Endothelial cell of umbilical vein (primary cell): ENCODE measurements at regions not wholly inside any gene's neighbourhood (a gene's known extent, or its start where the extent isn't known, plus 50 kb on each side); places are given as distances from the start of the nearest gene placed in this dataset.

ENCODE experiments used
- BruUV-seq: library from RNA; stranded (reverse); fragments of 400-500 nt; replicated peaks from 2 replicates; lab custom pipeline; 2021; lab: Mats Ljungman, UMichigan
- CTCF ChIA-PET: fragments of 300-600, 350-600 bp; sonication (Branson Sonifier 250); formaldehyde crosslinking; loops from one replicate; lab custom pipeline; 2021; ENCODE audit warnings: antibody characterized with exemption, inconsistent platforms; lab: Charles Lee
- POLR2A ChIA-PET: fragments of 300-600, 350-600 bp; sonication (Branson Sonifier 250); formaldehyde crosslinking; loops from one replicate; lab custom pipeline; 2021; ENCODE audit warnings: antibody characterized with exemption, inconsistent platforms; lab: Charles Lee
- DNase-seq: peaks from one replicate; pipeline ENCODE4 v3.0.0-alpha.2; 2011; ENCODE audit warnings: low read depth, low spot score
- FAIRE-seq: peaks from 2 replicates; lab custom pipeline; 2011; peaks lifted over from hg19 to GRCh38; lab: Jason Lieb, UNC
- H2AFZ ChIP-seq: 2 replicates; pipeline ENCODE4 v1.6.0; 2012; ENCODE audit warnings: low read depth, low read length, control low read depth, inconsistent platforms
- H3K27ac ChIP-seq: 2 replicates; pipeline ENCODE4 v1.5.1; 2011; ENCODE audit warnings: low read depth, mild to moderate bottlenecking, control low read depth, low read length, moderate library complexity; ENCODE audit not compliant: insufficient read depth
- H3K27me3 ChIP-seq, 2 experiments: 2 replicates each; pipeline versions ENCODE4 v1.6.0 to v1.6.1; 2011; ENCODE audit warnings: low read length in 2 of 2, mixed read lengths in 1 of 2; ENCODE audit not compliant: control insufficient read depth in 2 of 2, insufficient read depth in 2 of 2
- H3K36me3 ChIP-seq, 2 experiments: 2 replicates in 1 of 2; 3 replicates in 1 of 2; pipeline ENCODE4 v1.5.1; 2011; ENCODE audit warnings: low read length in 2 of 2, mild to moderate bottlenecking in 1 of 2, moderate library complexity in 1 of 2; ENCODE audit not compliant: control insufficient read depth in 2 of 2, insufficient read depth in 2 of 2; ENCODE audit errors: extremely low read depth in 1 of 2
- H3K4me1 ChIP-seq: 3 replicates; pipeline ENCODE4 v1.5.1; 2011; ENCODE audit warnings: mild to moderate bottlenecking, low read length; ENCODE audit not compliant: control insufficient read depth, insufficient read depth; ENCODE audit errors: extremely low read depth
- H3K4me2 ChIP-seq: 2 replicates; pipeline ENCODE4 v1.6.1; 2011; ENCODE audit warnings: low read length, control low read depth, mixed read lengths; ENCODE audit not compliant: insufficient read depth
- H3K4me3 ChIP-seq, 3 experiments: fragments of 200-600 bp in 1 of 3; sonication (generic), shearing (Covaris generic) in 1 of 3; replicated peaks in 1 of 3; 2 replicates each; pipeline ENCODE4 v1.5.1; 2011 to 2016; ENCODE audit warnings: control low read depth in 3 of 3, low read length in 3 of 3, mild to moderate bottlenecking in 2 of 3, inconsistent platforms in 1 of 3, low read depth in 1 of 3, moderate library complexity in 1 of 3; ENCODE audit not compliant: insufficient read depth in 1 of 3
- H3K79me2 ChIP-seq: 2 replicates; pipeline ENCODE4 v1.6.0; 2012; ENCODE audit warnings: low read length, inconsistent platforms; ENCODE audit not compliant: control insufficient read depth, insufficient read depth
- H3K9ac ChIP-seq: replicated peaks from 2 replicates; pipeline ENCODE3; 2011; ENCODE audit warnings: low read length, control low read depth; ENCODE audit not compliant: insufficient read depth; ENCODE audit errors: extremely low read depth
- H3K9me1 ChIP-seq: replicated peaks from 3 replicates; pipeline ENCODE4 v1.6.0; 2011; ENCODE audit warnings: mild to moderate bottlenecking, low read length; ENCODE audit not compliant: control insufficient read depth, insufficient read depth; ENCODE audit errors: extremely low read depth
- H3K9me3 ChIP-seq: replicated peaks from 2 replicates; pipeline ENCODE4 v1.5.1; 2012; ENCODE audit warnings: low read length, inconsistent platforms; ENCODE audit not compliant: control insufficient read depth, insufficient read depth
- H4K20me1 ChIP-seq: replicated peaks from 2 replicates; pipeline ENCODE3; 2011; ENCODE audit warnings: mild to moderate bottlenecking, low read length; ENCODE audit not compliant: control insufficient read depth, insufficient read depth; ENCODE audit errors: extremely low read depth
- CTCF ChIP-seq, 2 donors: IDR thresholded peaks; 1 replicate in 1 of 2; 2 replicates in 1 of 2; pipeline ENCODE4 v1.5.1; 2011; ENCODE audit warnings: low read length in 2 of 2, mild to moderate bottlenecking in 2 of 2, moderate library complexity in 2 of 2, control low read depth in 1 of 2, inconsistent platforms in 1 of 2, low read depth in 1 of 2; ENCODE audit not compliant: insufficient read depth in 1 of 2; ENCODE audit errors: extremely low read depth in 1 of 2
- FOS ChIP-seq: IDR thresholded peaks from 2 replicates; pipeline ENCODE4 v1.6.1; 2011; ENCODE audit warnings: mild to moderate bottlenecking, low read length, moderate library complexity, borderline replicate concordance; ENCODE audit not compliant: insufficient read depth
- GATA2 ChIP-seq: IDR thresholded peaks from 2 replicates; pipeline ENCODE4 v1.7.0; 2011; ENCODE audit warnings: low read depth, mild to moderate bottlenecking, moderate library complexity, mixed read lengths, low read length; ENCODE audit not compliant: insufficient read length, insufficient read depth
- MAX ChIP-seq: IDR thresholded peaks from 2 replicates; pipeline ENCODE4 v1.6.1; 2011; ENCODE audit not compliant: insufficient read depth, insufficient read length
- MYC ChIP-seq: IDR thresholded peaks from one replicate; pipeline ENCODE4 v1.6.1; 2011; ENCODE audit warnings: mild to moderate bottlenecking, low read depth, low read length
- POLR2AphosphoS5 ChIP-seq: IDR thresholded peaks from 2 replicates; pipeline ENCODE4 v1.6.1; 2012; ENCODE audit warnings: low read depth, mild to moderate bottlenecking, control low read depth, low read length, moderate library complexity; ENCODE audit not compliant: insufficient read depth
- dilution Hi-C: fragments of 300-500 bp; cut with MboI; formaldehyde crosslinking; loops from one replicate; pipeline ENCODE4 v1.15.0; 2019; ENCODE audit warnings: low sequenced_read_pairs; ENCODE audit not compliant: extremely low pct_ligation_motif_present
- intact Hi-C: fragments of 100-400 bp; cut with micrococcal nuclease; formaldehyde crosslinking; loops from one replicate; pipeline ENCODE4 v1.10.0; 2022

GRCh38 chr12:118706437-118706836 lies 274.9 kb upstream of the SRRM4 start:
- FAIRE-seq = no peak

More at GRCh38 chr12:118706437-118706836, 274.9 kb upstream of the SRRM4 start:
- H2AFZ ChIP-seq = no peak overlapping the region
- H3K27me3 ChIP-seq = no peaks in the 10 kb centered on the region
- DNase-seq = no peak
- H4K20me1 ChIP-seq = no peaks in the 10 kb centered on the region
- ChIA-PET CTCF (no interaction called here), POLR2A (no interaction called here)
- BruUV-seq = no TSS peak
- H3K9me3 ChIP-seq = peaks cover 3% of the 10 kb centered on the region
- H3K4me3 ChIP-seq = no peak overlapping the region
- no peaks in the 10 kb centered on the region for H3K36me3 ChIP-seq
- H3K79me2 ChIP-seq = no peaks in the 10 kb centered on the region
- H3K27ac ChIP-seq = no peak overlapping the region
- H3K4me1 ChIP-seq = no peaks in the 10 kb centered on the region
- H3K9me1 ChIP-seq = no peaks in the 10 kb centered on the region
- H3K9ac ChIP-seq = no peak overlapping the region
- intact Hi-C loops (no loop called here), dilution Hi-C loops (no loop called here)
- TF ChIP-seq MYC (no peak), POLR2AphosphoS5 (no peak), FOS (no peak), MAX (no peak), GATA2 (no peak), CTCF (IDR thresholded peaks at IDR 0.05; ENCODE audit: extremely low read depth in 1 of 2, insufficient read depth in 1 of 2, low read depth in 1 of 2, low read length in 2 of 2) (no peak)
- no peak overlapping the region for H3K4me2 ChIP-seq
